Activated B cell treated with CpG ODN at 0.5 μM for 24 hours (primary cell): ENCODE measurements at regions not wholly inside any gene's neighbourhood (a gene's known extent, or its start where the extent isn't known, plus 50 kb on each side); places are given as distances from the start of the nearest gene placed in this dataset.

Experiments used
- ATAC-seq: fragments of 200-7000 bp; cut with Tn5 transposase; one replicate; pipeline ENCODE4 v1.10.0; 2021; ENCODE audit warnings: low read depth, mild to moderate bottlenecking, moderate library complexity
- CTCF ChIA-PET: fragments of 350-600 bp; sonication (Branson Sonifier 250); formaldehyde crosslinking; loops from one replicate; lab custom pipeline; 2021; ENCODE audit warnings: antibody characterized with exemption; lab: Charles Lee
- POLR2A ChIA-PET: fragments of 350-600 bp; sonication (Branson Sonifier 250); formaldehyde crosslinking; loops from one replicate; lab custom pipeline; 2021; ENCODE audit warnings: antibody characterized with exemption; lab: Charles Lee
- DNase-seq: peaks from one replicate; pipeline ENCODE4 v3.0.0; 2022
- H3K27ac Mint-ChIP-seq: one replicate; pipeline ENCODE4 v1.8.0; 2020; ENCODE audit warnings: mixed read lengths
- H3K27me3 Mint-ChIP-seq: one replicate; pipeline ENCODE4 v1.8.0; 2021; ENCODE audit warnings: mixed read lengths
- H3K36me3 Mint-ChIP-seq: one replicate; pipeline ENCODE4 v1.8.0; 2021; ENCODE audit warnings: low read depth, mixed read lengths
- H3K4me1 Mint-ChIP-seq: one replicate; pipeline ENCODE4 v1.8.0; 2021; ENCODE audit warnings: mixed read lengths
- H3K4me3 Mint-ChIP-seq: one replicate; pipeline ENCODE4 v1.8.0; 2020; ENCODE audit warnings: mild to moderate bottlenecking, mixed read lengths
- H3K9me3 Mint-ChIP-seq: one replicate; pipeline ENCODE4 v1.8.0; 2020; ENCODE audit warnings: mixed read lengths
- CTCF ChIP-seq: fragments of 200-600 bp; IDR thresholded peaks from one replicate; pipeline ENCODE4 v1.8.0; 2022; ENCODE audit warnings: antibody characterized with exemption, mild to moderate bottlenecking
- intact Hi-C: fragments of 100-400 bp; cut with micrococcal nuclease; formaldehyde crosslinking; loops from one replicate; pipeline ENCODE4 v1.15.1; 2024

GRCh38 chr6:159094444-159095252 is 49.9 kb upstream of the TAGAP start:
- Mint-ChIP-seq H3K9me3 (no peaks in the 10 kb centered on the region), H3K27me3 (no peaks in the 10 kb centered on the region), H3K36me3 (no peaks in the 10 kb centered on the region), H3K4me1 (peaks cover 79% of the 10 kb centered on the region), H3K27ac (peak overlapping the region; percentile 99), H3K4me3 (peak overlapping the region; percentile 79)
- intact Hi-C loops = loop anchor here (1.0 to 10.0 kb wide), 5 partner anchors 12 to 1330 kb away; no protein-coding TSS in a partner anchor
- CTCF ChIA-PET = interaction anchor here (0.9 to 5.9 kb wide), 9 partner anchors 9 to 86 kb away, joined by 3 to 49 read pairs (median 6); partner anchors contain the start of gene TAGAP
- no peak for TF ChIP-seq CTCF
- peak; percentile 83 for ATAC-seq
- DNase-seq = peak; percentile 76
- POLR2A ChIA-PET = interaction anchor here (0.5 to 20.1 kb wide), 23 partner anchors 9 to 1715 kb away, joined by 3 to 1007 read pairs (median 7); partner anchors contain the start of genes RSPH3 and TAGAP
